ENCODE measurements at regions not wholly inside any gene's neighbourhood (a gene's known extent, or its start where the extent isn't known, plus 50 kb on each side); places are given as distances from the start of the nearest gene placed in this dataset.

DNA sequence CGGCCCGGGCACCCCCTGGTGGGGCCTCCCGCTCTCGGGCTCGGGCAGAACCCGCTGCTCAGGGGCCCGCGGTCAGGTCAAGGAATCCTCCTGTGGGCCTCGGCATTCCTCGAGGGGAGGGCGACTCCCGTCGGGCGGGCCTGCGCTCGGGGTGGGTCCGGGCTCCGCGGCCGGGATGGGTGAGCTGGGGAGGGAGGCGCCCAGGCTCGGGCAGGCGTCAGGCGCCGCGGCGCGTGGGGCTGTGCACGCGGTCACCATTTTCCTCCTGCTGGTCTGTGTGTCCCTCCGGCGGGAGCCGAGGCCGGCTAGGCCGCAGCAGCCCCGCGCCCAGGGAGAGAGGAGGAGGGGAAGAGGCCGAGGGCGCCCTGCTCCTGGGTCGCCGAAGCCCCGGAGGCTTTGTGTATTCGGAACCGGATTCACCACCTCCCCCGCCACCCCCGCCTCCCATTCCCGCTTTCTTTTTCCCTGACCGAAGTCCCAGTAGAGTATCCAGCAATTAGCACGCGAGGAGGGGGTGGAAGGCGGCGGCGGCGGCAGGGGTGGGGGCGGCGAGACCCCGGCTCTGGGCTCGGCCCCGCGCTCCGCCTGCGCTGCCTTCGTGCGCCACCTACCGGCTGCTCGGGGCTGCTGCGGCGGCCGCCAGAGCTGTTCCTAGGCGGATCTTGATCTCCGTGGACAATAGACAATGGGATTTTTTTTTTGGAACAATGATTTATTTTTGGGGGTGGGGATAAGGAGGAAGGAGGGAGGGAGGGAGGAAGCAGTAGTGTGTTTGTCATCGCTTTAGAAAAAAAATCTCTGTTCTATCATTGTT is 99.0 kb upstream of the MAML3 start:
- TF ChIP-seq, protein P1, sequence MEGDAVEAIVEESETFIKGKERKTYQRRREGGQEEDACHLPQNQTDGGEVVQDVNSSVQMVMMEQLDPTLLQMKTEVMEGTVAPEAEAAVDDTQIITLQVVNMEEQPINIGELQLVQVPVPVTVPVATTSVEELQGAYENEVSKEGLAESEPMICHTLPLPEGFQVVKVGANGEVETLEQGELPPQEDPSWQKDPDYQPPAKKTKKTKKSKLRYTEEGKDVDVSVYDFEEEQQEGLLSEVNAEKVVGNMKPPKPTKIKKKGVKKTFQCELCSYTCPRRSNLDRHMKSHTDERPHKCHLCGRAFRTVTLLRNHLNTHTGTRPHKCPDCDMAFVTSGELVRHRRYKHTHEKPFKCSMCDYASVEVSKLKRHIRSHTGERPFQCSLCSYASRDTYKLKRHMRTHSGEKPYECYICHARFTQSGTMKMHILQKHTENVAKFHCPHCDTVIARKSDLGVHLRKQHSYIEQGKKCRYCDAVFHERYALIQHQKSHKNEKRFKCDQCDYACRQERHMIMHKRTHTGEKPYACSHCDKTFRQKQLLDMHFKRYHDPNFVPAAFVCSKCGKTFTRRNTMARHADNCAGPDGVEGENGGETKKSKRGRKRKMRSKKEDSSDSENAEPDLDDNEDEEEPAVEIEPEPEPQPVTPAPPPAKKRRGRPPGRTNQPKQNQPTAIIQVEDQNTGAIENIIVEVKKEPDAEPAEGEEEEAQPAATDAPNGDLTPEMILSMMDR (IDR thresholded peaks at IDR 0.05; ENCODE audit: insufficient read depth, low read depth, low read length) = peak; percentile 72
- peak; percentile 52 for DNase-seq (ENCODE audit: low read depth)
- peak overlapping the region; percentile 62 for H3K4me3 ChIP-seq (ENCODE audit: low read depth, low read length)

DNA sequence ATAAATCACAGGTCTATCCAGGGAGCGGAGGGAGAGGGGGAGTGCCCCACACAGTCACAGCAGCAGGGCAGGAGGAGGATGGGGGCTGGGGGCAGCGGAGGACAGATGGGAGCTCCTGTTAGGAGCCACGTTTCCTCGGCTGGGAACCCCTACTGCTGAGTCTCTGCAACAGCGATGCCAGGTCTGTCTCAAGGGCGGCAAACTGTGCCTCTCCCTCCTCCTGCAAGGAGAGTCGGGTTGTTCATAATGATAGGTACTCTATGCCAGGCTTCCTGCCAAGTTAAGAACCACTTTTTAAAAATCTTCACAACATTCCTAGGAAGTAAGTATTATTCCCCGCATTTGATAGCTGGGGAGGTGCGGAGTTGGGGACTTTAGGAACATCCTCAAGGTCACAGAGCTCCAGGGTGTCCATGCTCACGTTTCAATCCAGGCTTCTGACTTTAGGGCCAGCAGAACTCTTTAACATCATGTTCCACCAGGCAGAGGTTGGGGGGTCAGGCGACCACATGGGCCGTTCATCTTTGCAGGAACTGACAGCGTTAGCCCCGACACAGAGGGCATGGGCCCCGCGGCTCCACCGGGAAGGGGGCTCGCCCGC is 98.3 kb upstream of the MAML3 start:
- DNase-seq (ENCODE audit: low read depth) = no peak
- H3K4me3 ChIP-seq (ENCODE audit: low read depth, low read length) = peak overlapping the region; percentile 62
- TF ChIP-seq, protein P1 (IDR thresholded peaks at IDR 0.05; ENCODE audit: insufficient read depth, low read depth, low read length) = no peak

DNA sequence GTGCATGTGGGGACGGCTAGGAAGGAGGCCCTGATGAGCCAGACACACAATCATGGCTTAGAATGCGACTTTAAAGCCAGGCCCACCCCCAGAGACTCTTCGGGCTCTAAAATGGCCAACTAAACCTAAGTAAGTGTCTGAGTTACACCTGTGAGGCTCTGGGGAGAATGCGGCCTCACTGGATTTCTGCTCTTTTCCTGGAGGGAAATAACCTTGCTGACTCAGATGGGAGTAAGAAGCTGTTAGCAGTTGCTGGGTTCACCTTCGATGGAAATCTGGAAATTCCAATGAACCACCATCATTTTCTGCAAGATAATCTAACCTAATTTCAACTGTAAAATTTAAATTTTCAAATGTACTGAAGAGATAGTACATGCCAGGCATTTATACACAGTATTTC is 97.6 kb upstream of the MAML3 start:
- no peak overlapping the region for H3K4me3 ChIP-seq (ENCODE audit: low read depth, low read length)
- DNase-seq (ENCODE audit: low read depth) = no peak
- TF ChIP-seq, protein P1 (IDR thresholded peaks at IDR 0.05; ENCODE audit: insufficient read depth, low read depth, low read length) = no peak

DNA sequence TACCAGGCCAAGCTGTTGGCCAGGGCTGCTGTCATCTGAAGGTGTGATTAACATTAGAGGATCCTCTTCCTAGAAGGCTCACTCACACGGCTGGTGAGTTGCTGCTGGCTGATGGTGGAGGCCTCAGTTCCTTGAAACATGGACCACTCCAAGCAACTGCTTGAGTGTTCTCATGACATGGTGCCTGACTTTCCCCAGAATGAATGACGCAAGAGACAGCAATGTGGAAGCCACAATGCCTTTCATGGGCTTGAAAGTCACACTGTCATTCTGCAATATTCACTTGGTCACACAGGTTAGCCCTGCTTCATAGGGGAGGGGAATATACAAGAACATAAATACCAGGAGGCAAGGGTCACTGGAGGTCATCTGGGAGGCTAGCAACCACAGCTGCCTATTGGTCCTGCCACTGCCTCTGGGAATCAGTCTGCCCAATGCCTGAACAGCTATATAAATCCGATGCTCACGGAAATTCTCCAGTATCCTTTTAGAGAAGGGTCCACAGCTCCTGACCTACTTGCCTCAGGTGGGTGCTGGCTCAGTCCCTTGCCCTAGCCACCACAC is 97.1 kb upstream of the MAML3 start:
- no peak for DNase-seq (ENCODE audit: low read depth)
- TF ChIP-seq, protein P1 (IDR thresholded peaks at IDR 0.05; ENCODE audit: insufficient read depth, low read depth, low read length) = no peak
- no peak overlapping the region for H3K4me3 ChIP-seq (ENCODE audit: low read depth, low read length)

DNA sequence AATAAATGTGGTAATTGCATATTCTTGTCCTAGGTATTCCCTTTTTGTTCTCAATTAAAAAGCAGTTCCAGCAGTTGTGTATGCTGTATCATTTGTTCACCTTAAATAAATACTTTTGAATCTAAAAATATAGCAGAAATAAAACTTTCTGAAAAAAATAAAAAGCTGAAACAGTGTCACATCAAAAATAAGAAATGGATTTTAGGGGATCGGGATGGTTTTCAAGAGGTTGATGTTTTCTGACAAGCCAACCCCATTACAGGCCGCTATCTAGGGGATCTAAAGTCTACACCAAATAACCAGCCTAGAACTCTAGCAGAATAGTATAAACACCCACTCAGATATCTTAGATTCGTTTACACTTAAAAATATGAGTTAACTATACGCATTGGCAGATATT is 95.4 kb upstream of the MAML3 start:
- TF ChIP-seq, protein P1 (IDR thresholded peaks at IDR 0.05; ENCODE audit: insufficient read depth, low read depth, low read length) = no peak
- peak; percentile 63 for DNase-seq (ENCODE audit: low read depth)

DNA sequence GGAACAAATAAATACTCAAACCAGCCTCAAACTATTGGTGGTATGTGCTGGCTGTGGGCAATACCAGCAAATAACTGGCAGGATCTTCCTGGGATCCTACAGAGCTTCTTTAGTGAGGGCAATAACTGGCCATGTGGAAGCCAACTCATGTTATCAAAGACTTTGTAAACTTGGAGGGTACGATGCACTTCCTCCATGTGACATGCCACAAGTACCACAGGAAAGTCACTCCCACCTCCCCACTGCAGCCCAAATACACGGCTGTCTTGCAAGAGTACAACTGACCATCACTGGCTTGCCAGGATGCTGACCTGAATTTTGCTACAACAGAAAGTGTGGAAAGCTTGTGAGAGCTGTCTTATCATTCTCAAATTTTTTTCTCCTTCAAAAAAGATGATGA is 93.3 kb upstream of the MAML3 start:
- no peak overlapping the region for H3K4me3 ChIP-seq (ENCODE audit: low read depth, low read length)
- DNase-seq (ENCODE audit: low read depth) = no peak
- TF ChIP-seq, protein P1 (IDR thresholded peaks at IDR 0.05; ENCODE audit: insufficient read depth, low read depth, low read length) = no peak

More for the DNA sequence above, 95.4 kb upstream of the MAML3 start:
- no peak overlapping the region for H3K4me3 ChIP-seq (ENCODE audit: low read depth, low read length)
